Caco-2 (cell line): ENCODE measurements at regions not wholly inside any gene's neighbourhood (a gene's known extent, or its start where the extent isn't known, plus 50 kb on each side); places are given as distances from the start of the nearest gene placed in this dataset.

Source experiments
- BruUV-seq: library from RNA; stranded (reverse); fragments of 400-500 nt; replicated peaks from 2 replicates; lab custom pipeline; 2021; lab: Mats Ljungman, UMichigan
- CTCF ChIA-PET: fragments of 300-600 bp; sonication (Branson Sonifier 250); formaldehyde crosslinking; loops from one replicate; lab custom pipeline; 2022; ENCODE audit warnings: antibody characterized with exemption; lab: Charles Lee
- POLR2A ChIA-PET: fragments of 300-600 bp; sonication (Branson Sonifier 250); formaldehyde crosslinking; loops from one replicate; lab custom pipeline; 2022; ENCODE audit warnings: antibody characterized with exemption; lab: Charles Lee
- DNase-seq, 2 experiments: peaks; one replicate each; pipeline versions ENCODE4 v3.0.0 to v3.0.0-alpha.2; 2020 to 2022
- H3K27me3 ChIP-seq: replicated peaks from 2 replicates; pipeline ENCODE4 v1.6.0; 2011; ENCODE audit warnings: low read length; ENCODE audit not compliant: control insufficient read depth, insufficient read depth
- H3K36me3 ChIP-seq: 2 replicates; pipeline ENCODE4 v1.5.1; 2011; ENCODE audit warnings: low read length; ENCODE audit not compliant: control insufficient read depth, insufficient read depth
- H3K4me1 ChIP-seq: fragments of 250-450 bp; sonication (Bioruptor Pico); 2 replicates; pipeline ENCODE4 v1.5.1; 2020; ENCODE audit warnings: mild to moderate bottlenecking
- H3K4me3 ChIP-seq: 2 replicates; pipeline ENCODE4 v1.5.1; 2011; ENCODE audit warnings: low read depth, mild to moderate bottlenecking, control low read depth, low read length
- H3K9me3 ChIP-seq: fragments of 250-450 bp; sonication (Bioruptor Pico); 2 replicates; pipeline ENCODE4 v1.5.1; 2020; ENCODE audit warnings: mild to moderate bottlenecking, moderate library complexity
- H3K27ac Mint-ChIP-seq: one replicate; pipeline ENCODE4 v1.8.0; 2022; ENCODE audit warnings: mixed read lengths; ENCODE audit not compliant: unreplicated experiment
- H3K27me3 Mint-ChIP-seq: one replicate; pipeline ENCODE4 v1.8.0; 2022; ENCODE audit warnings: mixed read lengths; ENCODE audit not compliant: insufficient read depth, unreplicated experiment
- H3K36me3 Mint-ChIP-seq: one replicate; pipeline ENCODE4 v1.8.0; 2022; ENCODE audit warnings: mild to moderate bottlenecking, mixed read lengths; ENCODE audit not compliant: insufficient read depth, unreplicated experiment
- H3K4me1 Mint-ChIP-seq: one replicate; pipeline ENCODE4 v1.8.0; 2022; ENCODE audit warnings: low read depth, mixed read lengths; ENCODE audit not compliant: unreplicated experiment
- H3K4me3 Mint-ChIP-seq: one replicate; pipeline ENCODE4 v1.8.0; 2022; ENCODE audit warnings: mild to moderate bottlenecking, moderate library complexity, mixed read lengths; ENCODE audit not compliant: unreplicated experiment
- H3K9me3 Mint-ChIP-seq: one replicate; pipeline ENCODE4 v1.8.0; 2022; ENCODE audit warnings: mixed read lengths; ENCODE audit not compliant: unreplicated experiment
- intact Hi-C: fragments of 100-400 bp; cut with micrococcal nuclease; formaldehyde crosslinking; loops from one replicate; pipeline ENCODE4 v1.10.0; 2022; ENCODE audit not compliant: unreplicated experiment
- TF ChIP-seq, protein P1 (sequence below), 2 experiments: fragments of 200-600 bp in 1 of 2; IDR thresholded peaks; 1 replicate in 1 of 2; 2 replicates in 1 of 2; pipeline versions ENCODE4 v1.5.1 to v1.8.0; 2011 to 2022; ENCODE audit warnings: antibody characterized with exemption in 1 of 2, control low read depth in 1 of 2, inconsistent platforms in 1 of 2, low read depth in 1 of 2, low read length in 1 of 2, mild to moderate bottlenecking in 1 of 2, moderate library complexity in 1 of 2; ENCODE audit not compliant: insufficient read depth in 1 of 2, severe bottlenecking in 1 of 2, unreplicated experiment in 1 of 2

DNA sequence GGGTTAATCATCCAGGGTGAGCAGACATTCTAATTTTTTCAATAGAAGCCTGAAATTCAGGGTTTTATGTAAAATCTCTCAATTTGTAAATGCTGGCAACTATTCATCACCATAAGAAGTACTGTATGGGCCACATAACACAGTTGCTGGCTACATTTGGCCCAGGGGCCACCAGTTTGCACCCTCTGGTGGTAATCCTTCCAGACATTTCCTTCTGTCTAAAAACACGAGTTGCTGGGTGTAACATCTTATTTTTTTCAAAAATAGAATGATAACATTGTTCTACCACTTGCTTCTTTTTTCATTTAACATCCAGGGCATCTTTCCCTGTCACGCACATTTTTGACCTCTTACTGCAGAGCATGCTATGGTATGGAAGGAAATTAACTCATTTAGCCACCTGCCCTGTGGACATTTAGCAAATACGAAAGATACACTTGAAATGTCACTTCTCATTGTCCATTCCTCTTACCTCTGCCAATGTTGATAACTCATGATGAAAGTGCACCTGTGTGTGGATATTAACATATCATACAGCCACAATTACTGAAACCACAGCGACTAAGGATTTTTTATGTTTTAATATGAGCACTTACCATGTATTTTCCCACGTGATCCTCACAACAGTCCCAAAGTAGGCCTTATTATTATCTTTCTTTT, 117.5 kb upstream of the ARHGEF3 start:
- Histone ChIP-seq H3K9me3 (no peaks in the 10 kb centered on the region), H3K36me3 (no peaks in the 10 kb centered on the region), H3K4me3 (no peak overlapping the region), H3K27me3 (no peaks in the 10 kb centered on the region), H3K4me1 (no peaks in the 10 kb centered on the region)
- CTCF ChIA-PET, result no interaction called here
- DNase-seq, result no peak
- no peaks in the 10 kb centered on the region for H3K9me3 Mint-ChIP-seq
- intact Hi-C loops, result no loop called here
- POLR2A ChIA-PET, result no interaction called here
- no peaks in the 10 kb centered on the region for H3K4me1 Mint-ChIP-seq
- H3K4me3 Mint-ChIP-seq, result no peak overlapping the region
- no TSS peak for BruUV-seq
- no peaks in the 10 kb centered on the region for H3K27me3 Mint-ChIP-seq
- no peaks in the 10 kb centered on the region for H3K36me3 Mint-ChIP-seq
- TF ChIP-seq, protein P1, sequence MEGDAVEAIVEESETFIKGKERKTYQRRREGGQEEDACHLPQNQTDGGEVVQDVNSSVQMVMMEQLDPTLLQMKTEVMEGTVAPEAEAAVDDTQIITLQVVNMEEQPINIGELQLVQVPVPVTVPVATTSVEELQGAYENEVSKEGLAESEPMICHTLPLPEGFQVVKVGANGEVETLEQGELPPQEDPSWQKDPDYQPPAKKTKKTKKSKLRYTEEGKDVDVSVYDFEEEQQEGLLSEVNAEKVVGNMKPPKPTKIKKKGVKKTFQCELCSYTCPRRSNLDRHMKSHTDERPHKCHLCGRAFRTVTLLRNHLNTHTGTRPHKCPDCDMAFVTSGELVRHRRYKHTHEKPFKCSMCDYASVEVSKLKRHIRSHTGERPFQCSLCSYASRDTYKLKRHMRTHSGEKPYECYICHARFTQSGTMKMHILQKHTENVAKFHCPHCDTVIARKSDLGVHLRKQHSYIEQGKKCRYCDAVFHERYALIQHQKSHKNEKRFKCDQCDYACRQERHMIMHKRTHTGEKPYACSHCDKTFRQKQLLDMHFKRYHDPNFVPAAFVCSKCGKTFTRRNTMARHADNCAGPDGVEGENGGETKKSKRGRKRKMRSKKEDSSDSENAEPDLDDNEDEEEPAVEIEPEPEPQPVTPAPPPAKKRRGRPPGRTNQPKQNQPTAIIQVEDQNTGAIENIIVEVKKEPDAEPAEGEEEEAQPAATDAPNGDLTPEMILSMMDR (IDR thresholded peaks at IDR 0.05; ENCODE audit: insufficient read depth in 1 of 2, low read depth in 1 of 2, low read length in 1 of 2, severe bottlenecking in 1 of 2, unreplicated experiment in 1 of 2), result no peak
- H3K27ac Mint-ChIP-seq, result no peak overlapping the region

DNA sequence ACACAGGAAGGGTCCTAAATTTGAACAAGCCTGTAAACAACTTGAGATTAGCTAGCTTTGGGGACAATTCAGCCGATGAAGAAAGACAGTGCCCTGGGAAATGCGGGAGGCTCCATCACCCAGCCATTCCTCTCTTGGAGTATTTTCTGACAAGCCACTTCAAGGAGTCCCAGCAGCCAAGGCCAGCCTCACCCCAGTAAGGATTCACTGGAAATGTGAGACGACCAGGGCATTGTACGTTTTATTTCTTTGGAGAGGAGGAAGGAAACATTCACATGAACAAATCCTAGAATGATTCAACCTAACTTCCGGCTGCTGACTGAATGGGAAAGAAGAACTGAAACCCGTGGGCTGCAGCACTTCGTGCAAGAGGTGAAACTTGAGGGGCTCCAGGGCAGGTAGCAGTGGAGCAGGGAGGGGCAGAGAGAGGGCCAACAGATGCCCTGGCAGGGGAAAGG, 116.4 kb upstream of the ARHGEF3 start:
- H3K4me3 ChIP-seq, result no peak overlapping the region
- CTCF ChIA-PET, result no interaction called here
- H3K4me1 Mint-ChIP-seq, result no peaks in the 10 kb centered on the region
- BruUV-seq, result no TSS peak
- DNase-seq, result no peak
- no peaks in the 10 kb centered on the region for H3K9me3 ChIP-seq
- H3K4me3 Mint-ChIP-seq, result no peak overlapping the region
- H3K4me1 ChIP-seq, result no peaks in the 10 kb centered on the region
- no peaks in the 10 kb centered on the region for H3K27me3 ChIP-seq
- H3K27me3 Mint-ChIP-seq, result no peaks in the 10 kb centered on the region
- H3K36me3 Mint-ChIP-seq, result no peaks in the 10 kb centered on the region
- TF ChIP-seq, protein P1 (IDR thresholded peaks at IDR 0.05; ENCODE audit: insufficient read depth in 1 of 2, low read depth in 1 of 2, low read length in 1 of 2, severe bottlenecking in 1 of 2, unreplicated experiment in 1 of 2), result no peak
- intact Hi-C loops, result no loop called here
- no peaks in the 10 kb centered on the region for H3K36me3 ChIP-seq
- H3K27ac Mint-ChIP-seq, result no peak overlapping the region
- H3K9me3 Mint-ChIP-seq, result no peaks in the 10 kb centered on the region
- POLR2A ChIA-PET, result no interaction called here

DNA sequence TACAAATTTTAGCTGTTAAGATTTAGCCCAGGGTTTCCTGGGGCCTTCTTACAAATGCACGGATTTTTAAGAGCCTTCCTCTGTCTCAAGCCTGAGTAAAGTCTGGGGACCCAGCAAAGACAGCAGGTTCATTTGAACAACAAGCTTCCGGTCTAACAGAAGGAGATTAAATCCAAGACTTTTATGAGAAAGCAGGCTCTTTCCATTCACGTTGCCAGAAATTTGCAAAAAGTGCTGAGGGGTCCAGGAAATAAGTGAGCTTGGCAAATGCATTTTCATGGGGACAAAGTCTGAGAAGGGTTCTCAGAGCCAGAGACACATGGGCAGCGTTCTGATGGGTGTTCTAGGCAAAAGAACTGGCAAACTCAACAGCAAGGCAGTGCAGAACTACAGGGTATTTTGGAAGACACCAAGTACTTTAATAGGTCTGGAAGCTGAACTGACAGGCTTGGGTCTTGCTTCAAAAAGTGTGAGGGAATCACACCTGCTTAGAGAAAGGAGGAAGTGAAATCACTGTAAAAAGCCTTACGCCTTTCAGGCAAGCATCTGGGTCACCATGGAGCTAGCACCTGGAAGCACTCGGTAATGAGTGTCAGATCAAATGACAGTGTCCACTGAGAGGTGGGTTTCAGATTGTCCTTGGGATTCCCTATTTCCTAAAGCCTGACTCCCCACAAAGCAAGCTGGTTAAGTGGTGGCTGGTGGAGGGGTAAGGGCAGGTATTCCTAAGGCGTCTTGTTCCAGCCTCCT, 115.8 kb upstream of the ARHGEF3 start:
- Histone ChIP-seq H3K4me3 (no peak overlapping the region), H3K9me3 (no peaks in the 10 kb centered on the region), H3K27me3 (no peaks in the 10 kb centered on the region), H3K4me1 (no peaks in the 10 kb centered on the region), H3K36me3 (no peaks in the 10 kb centered on the region)
- Mint-ChIP-seq H3K27ac (no peak overlapping the region), H3K4me1 (no peaks in the 10 kb centered on the region), H3K36me3 (no peaks in the 10 kb centered on the region), H3K27me3 (no peaks in the 10 kb centered on the region), H3K9me3 (no peaks in the 10 kb centered on the region), H3K4me3 (no peak overlapping the region)
- intact Hi-C loops, result no loop called here
- ChIA-PET POLR2A (no interaction called here), CTCF (no interaction called here)
- no peak for DNase-seq
- BruUV-seq, result no TSS peak
- TF ChIP-seq, protein P1 (IDR thresholded peaks at IDR 0.05; ENCODE audit: insufficient read depth in 1 of 2, low read depth in 1 of 2, low read length in 1 of 2, severe bottlenecking in 1 of 2, unreplicated experiment in 1 of 2), result no peak
